Astrocyte (in vitro differentiated cells and primary cell): ENCODE measurements at regions not wholly inside any gene's neighbourhood (a gene's known extent, or its start where the extent isn't known, plus 50 kb on each side); places are given as distances from the start of the nearest gene placed in this dataset.

Source experiments
- DNase-seq: peaks from one replicate; pipeline ENCODE4 v3.0.0-alpha.2; 2010; ENCODE audit warnings: low read depth
- FAIRE-seq: peaks from 2 replicates; lab custom pipeline; 2011; peaks lifted over from hg19 to GRCh38; lab: Jason Lieb, UNC
- H2AFZ ChIP-seq: 2 replicates; pipeline ENCODE4 v1.6.0; 2012; ENCODE audit warnings: low read depth, low read length, inconsistent platforms
- H3K27ac ChIP-seq: 2 replicates; pipeline ENCODE4 v1.5.1; 2011; ENCODE audit warnings: low read depth, low read length, inconsistent platforms
- H3K27me3 ChIP-seq: 2 replicates; pipeline ENCODE4 v1.6.0; 2011; ENCODE audit warnings: low read length, inconsistent platforms; ENCODE audit not compliant: insufficient read depth
- H3K36me3 ChIP-seq: 2 replicates; pipeline ENCODE4 v1.5.1; 2011; ENCODE audit warnings: low read length, inconsistent platforms; ENCODE audit not compliant: insufficient read depth
- H3K4me1 ChIP-seq: 2 replicates; pipeline ENCODE4 v1.5.1; 2011; ENCODE audit warnings: low read length, inconsistent platforms; ENCODE audit not compliant: insufficient read depth
- H3K4me2 ChIP-seq: 2 replicates; pipeline ENCODE4 v1.6.0; 2012; ENCODE audit warnings: low read length, inconsistent platforms
- H3K4me3 ChIP-seq: 2 replicates; pipeline ENCODE4 v1.5.1; 2011; ENCODE audit warnings: low read depth, mild to moderate bottlenecking, low read length, inconsistent platforms; ENCODE audit not compliant: insufficient read depth
- H3K79me2 ChIP-seq: 2 replicates; pipeline ENCODE4 v1.6.0; 2012; ENCODE audit warnings: mild to moderate bottlenecking, low read length, inconsistent platforms; ENCODE audit not compliant: insufficient read depth
- H3K9ac ChIP-seq: 2 replicates; pipeline ENCODE4 v1.6.0; 2012; ENCODE audit warnings: mild to moderate bottlenecking, low read length, inconsistent platforms
- H3K9me3 ChIP-seq: 2 replicates; pipeline ENCODE4 v1.5.1; 2012; ENCODE audit warnings: low read depth, mild to moderate bottlenecking, low read length, inconsistent platforms; ENCODE audit not compliant: insufficient read depth
- H4K20me1 ChIP-seq: 2 replicates; pipeline ENCODE4 v1.6.0; 2012; ENCODE audit warnings: low read length, inconsistent platforms; ENCODE audit not compliant: insufficient read depth
- H3K27ac Mint-ChIP-seq: one replicate; pipeline ENCODE4 v1.8.0; 2021; ENCODE audit warnings: mild to moderate bottlenecking, mixed read lengths; ENCODE audit not compliant: unreplicated experiment
- H3K27me3 Mint-ChIP-seq: one replicate; pipeline ENCODE4 v1.8.0; 2021; ENCODE audit warnings: low read depth, mixed read lengths; ENCODE audit not compliant: unreplicated experiment
- H3K36me3 Mint-ChIP-seq: one replicate; pipeline ENCODE4 v1.8.0; 2021; ENCODE audit warnings: low read depth, mixed read lengths; ENCODE audit not compliant: unreplicated experiment
- H3K4me1 Mint-ChIP-seq: one replicate; pipeline ENCODE4 v1.8.0; 2021; ENCODE audit warnings: low read depth, mixed read lengths; ENCODE audit not compliant: unreplicated experiment
- H3K4me3 Mint-ChIP-seq: one replicate; pipeline ENCODE4 v1.8.0; 2021; ENCODE audit warnings: mild to moderate bottlenecking, moderate library complexity, mixed read lengths; ENCODE audit not compliant: unreplicated experiment
- H3K9me3 Mint-ChIP-seq: one replicate; pipeline ENCODE4 v1.8.0; 2021; ENCODE audit warnings: mild to moderate bottlenecking, mixed read lengths; ENCODE audit not compliant: unreplicated experiment
- EZH2 ChIP-seq: IDR thresholded peaks from 2 replicates; pipeline ENCODE4 v1.6.1; 2012; ENCODE audit warnings: mild to moderate bottlenecking, low read length, inconsistent platforms; ENCODE audit not compliant: insufficient read depth
- TF ChIP-seq, protein P1 (sequence below): IDR thresholded peaks from 2 replicates; pipeline ENCODE4 v1.5.1; 2011; ENCODE audit warnings: low read depth, mild to moderate bottlenecking, inconsistent platforms, low read length, moderate library complexity; ENCODE audit not compliant: insufficient read depth

- no peak overlapping the region for H3K27ac Mint-ChIP-seq
Observed at GRCh38 chr15:66928101-66928500, 137.3 kb upstream of the SMAD3 start.

DNA sequence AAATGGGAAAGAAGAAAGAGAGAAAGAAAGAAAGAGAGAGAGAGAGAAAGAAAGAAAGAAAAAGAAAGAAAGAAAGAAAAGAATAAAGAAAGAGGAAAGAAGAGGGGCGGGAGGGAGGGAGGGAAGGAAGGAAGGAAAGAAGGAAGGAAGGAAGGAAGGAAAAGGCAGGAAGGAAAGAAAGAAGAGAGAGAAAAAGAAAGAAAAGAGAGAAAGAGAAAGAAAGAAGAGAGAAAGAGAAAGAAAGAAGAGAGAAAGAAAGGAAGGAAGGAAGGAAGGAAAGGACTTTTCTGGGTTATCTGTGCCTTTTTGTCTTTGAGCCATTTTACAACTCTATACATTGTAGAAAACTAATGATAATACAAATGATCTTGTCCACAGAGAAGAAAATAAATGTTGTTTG lies 136.6 kb upstream of the SMAD3 start:
- no peak overlapping the region for H3K4me3 Mint-ChIP-seq
- DNase-seq: no peak
- Histone ChIP-seq H3K27me3 (no peaks in the 10 kb centered on the region), H3K4me1 (peaks cover 16% of the 10 kb centered on the region), H3K9me3 (peaks cover 4% of the 10 kb centered on the region), H3K79me2 (no peaks in the 10 kb centered on the region), H2AFZ (no peak overlapping the region), H4K20me1 (no peaks in the 10 kb centered on the region), H3K27ac (no peak overlapping the region), H3K36me3 (no peaks in the 10 kb centered on the region), H3K4me3 (no peak overlapping the region), H3K9ac (no peak overlapping the region), H3K4me2 (no peak overlapping the region)
- TF ChIP-seq, protein P1, sequence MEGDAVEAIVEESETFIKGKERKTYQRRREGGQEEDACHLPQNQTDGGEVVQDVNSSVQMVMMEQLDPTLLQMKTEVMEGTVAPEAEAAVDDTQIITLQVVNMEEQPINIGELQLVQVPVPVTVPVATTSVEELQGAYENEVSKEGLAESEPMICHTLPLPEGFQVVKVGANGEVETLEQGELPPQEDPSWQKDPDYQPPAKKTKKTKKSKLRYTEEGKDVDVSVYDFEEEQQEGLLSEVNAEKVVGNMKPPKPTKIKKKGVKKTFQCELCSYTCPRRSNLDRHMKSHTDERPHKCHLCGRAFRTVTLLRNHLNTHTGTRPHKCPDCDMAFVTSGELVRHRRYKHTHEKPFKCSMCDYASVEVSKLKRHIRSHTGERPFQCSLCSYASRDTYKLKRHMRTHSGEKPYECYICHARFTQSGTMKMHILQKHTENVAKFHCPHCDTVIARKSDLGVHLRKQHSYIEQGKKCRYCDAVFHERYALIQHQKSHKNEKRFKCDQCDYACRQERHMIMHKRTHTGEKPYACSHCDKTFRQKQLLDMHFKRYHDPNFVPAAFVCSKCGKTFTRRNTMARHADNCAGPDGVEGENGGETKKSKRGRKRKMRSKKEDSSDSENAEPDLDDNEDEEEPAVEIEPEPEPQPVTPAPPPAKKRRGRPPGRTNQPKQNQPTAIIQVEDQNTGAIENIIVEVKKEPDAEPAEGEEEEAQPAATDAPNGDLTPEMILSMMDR: no peak
- TF ChIP-seq EZH2: no peak
- no peaks in the 10 kb centered on the region for H3K27me3 Mint-ChIP-seq
- H3K27ac Mint-ChIP-seq: no peak overlapping the region
- FAIRE-seq: no peak
- H3K4me1 Mint-ChIP-seq: peaks cover 20% of the 10 kb centered on the region
- no peaks in the 10 kb centered on the region for H3K36me3 Mint-ChIP-seq
- peaks cover 14% of the 10 kb centered on the region for H3K9me3 Mint-ChIP-seq

More at GRCh38 chr15:66928101-66928500, 137.3 kb upstream of the SMAD3 start:
- no peaks in the 10 kb centered on the region for H3K9me3 ChIP-seq
- H3K4me3 Mint-ChIP-seq: no peak overlapping the region
- no peak overlapping the region for H2AFZ ChIP-seq
- no peaks in the 10 kb centered on the region for H4K20me1 ChIP-seq
- H3K9ac ChIP-seq: no peak overlapping the region
- H3K27ac ChIP-seq: no peak overlapping the region
- DNase-seq: no peak
- H3K4me1 ChIP-seq: peaks cover 16% of the 10 kb centered on the region
- H3K4me2 ChIP-seq: no peak overlapping the region
- no peaks in the 10 kb centered on the region for H3K27me3 Mint-ChIP-seq
- no peak for TF ChIP-seq EZH2
- TF ChIP-seq, protein P1: no peak
- H3K27me3 ChIP-seq: no peaks in the 10 kb centered on the region
- H3K36me3 Mint-ChIP-seq: no peaks in the 10 kb centered on the region
- H3K4me1 Mint-ChIP-seq: peaks cover 20% of the 10 kb centered on the region
- no peak for FAIRE-seq
- H3K9me3 Mint-ChIP-seq: peaks cover 16% of the 10 kb centered on the region
- no peak overlapping the region for H3K4me3 ChIP-seq
- H3K79me2 ChIP-seq: no peaks in the 10 kb centered on the region
- no peaks in the 10 kb centered on the region for H3K36me3 ChIP-seq

GRCh38 chr15:66929843-66930402 lies 135.5 kb upstream of the SMAD3 start:
- peaks cover 20% of the 10 kb centered on the region for H3K4me1 Mint-ChIP-seq
- no peak overlapping the region for H3K27ac Mint-ChIP-seq
- H3K27me3 Mint-ChIP-seq: no peaks in the 10 kb centered on the region
- H3K27ac ChIP-seq: no peak overlapping the region
- no peaks in the 10 kb centered on the region for H3K36me3 Mint-ChIP-seq
- H3K4me3 Mint-ChIP-seq: no peak overlapping the region
- H3K27me3 ChIP-seq: no peaks in the 10 kb centered on the region
- FAIRE-seq (no peak), DNase-seq (no peak)
- no peak overlapping the region for H2AFZ ChIP-seq
- peaks cover 16% of the 10 kb centered on the region for H3K4me1 ChIP-seq
- H3K9ac ChIP-seq: no peak overlapping the region
- no peak overlapping the region for H3K4me2 ChIP-seq
- H3K4me3 ChIP-seq: no peak overlapping the region
- H3K9me3 ChIP-seq: peaks cover 6% of the 10 kb centered on the region
- TF ChIP-seq, protein P1: no peak
- no peak for TF ChIP-seq EZH2
- H4K20me1 ChIP-seq: no peaks in the 10 kb centered on the region
- H3K36me3 ChIP-seq: no peaks in the 10 kb centered on the region
- no peaks in the 10 kb centered on the region for H3K79me2 ChIP-seq
- H3K9me3 Mint-ChIP-seq: peaks cover 11% of the 10 kb centered on the region
